ENCODE measurements at regions not wholly inside any gene's neighbourhood (a gene's known extent, or its start where the extent isn't known, plus 50 kb on each side); places are given as distances from the start of the nearest gene placed in this dataset.

DNA sequence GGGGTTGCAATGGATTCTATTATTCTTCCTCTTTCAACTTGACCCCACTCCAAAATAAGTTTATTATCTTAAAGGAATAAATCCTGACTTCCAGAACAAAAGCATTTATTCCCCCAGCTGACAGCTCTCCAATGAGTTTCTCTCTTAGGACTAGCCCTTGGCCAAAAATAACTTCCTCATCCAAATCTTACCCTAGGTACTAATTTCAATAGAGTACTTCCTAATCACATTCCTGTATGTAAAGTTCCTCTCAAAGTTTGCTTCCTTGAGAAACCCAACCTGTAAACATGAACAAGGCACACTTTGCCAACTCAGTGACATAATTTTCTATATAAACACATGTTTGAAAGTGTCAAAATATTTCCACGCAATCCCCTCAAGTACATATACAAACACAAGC, 671.2 kb upstream of the GALNTL6 start:
- Histone ChIP-seq H4K20me1 (replicated peaks; ENCODE audit: control insufficient read depth, extremely low read depth, insufficient read depth, low read length) (no peaks in the 10 kb centered on the region), H2AFZ (ENCODE audit: low read depth, low read length) (no peak overlapping the region), H3K36me3 (ENCODE audit: control insufficient read depth in 2 of 2, extremely low read depth in 1 of 2, insufficient read depth in 2 of 2, low read length in 2 of 2) (no peaks in the 10 kb centered on the region), H3K9ac (replicated peaks; ENCODE audit: extremely low read depth, insufficient read depth, low read length) (no peak overlapping the region), H3K4me3 (replicated peaks in 1 of 3; ENCODE audit: insufficient read depth in 1 of 3, low read depth in 1 of 3, low read length in 3 of 3) (no peak overlapping the region), H3K27me3 (ENCODE audit: control insufficient read depth in 2 of 2, insufficient read depth in 2 of 2, low read length in 2 of 2) (no peaks in the 10 kb centered on the region), H3K4me1 (ENCODE audit: control insufficient read depth, extremely low read depth, insufficient read depth, low read length) (no peaks in the 10 kb centered on the region), H3K79me2 (ENCODE audit: control insufficient read depth, insufficient read depth, low read length) (no peaks in the 10 kb centered on the region), H3K9me3 (replicated peaks; ENCODE audit: control insufficient read depth, insufficient read depth, low read length) (peaks cover 2% of the 10 kb centered on the region), H3K9me1 (replicated peaks; ENCODE audit: control insufficient read depth, extremely low read depth, insufficient read depth, low read length) (no peaks in the 10 kb centered on the region), H3K27ac (ENCODE audit: insufficient read depth, low read depth, low read length) (no peak overlapping the region), H3K4me2 (ENCODE audit: insufficient read depth, low read length) (no peak overlapping the region)
- no peak for TF ChIP-seq POLR2AphosphoS5 (IDR thresholded peaks at IDR 0.05; ENCODE audit: insufficient read depth, low read depth, low read length)
- no peak for TF ChIP-seq MYC (IDR thresholded peaks at IDR 0.05; ENCODE audit: low read depth, low read length)
- TF ChIP-seq GATA2 (IDR thresholded peaks at IDR 0.05; ENCODE audit: insufficient read depth, insufficient read length, low read depth, low read length), result no peak
- no peak for TF ChIP-seq FOS (IDR thresholded peaks at IDR 0.05; ENCODE audit: borderline replicate concordance, insufficient read depth, low read length)
- no peak for TF ChIP-seq JUN (IDR thresholded peaks at IDR 0.05; ENCODE audit: borderline replicate concordance, insufficient read depth, insufficient read length, low read depth)
- TF ChIP-seq, protein P1, sequence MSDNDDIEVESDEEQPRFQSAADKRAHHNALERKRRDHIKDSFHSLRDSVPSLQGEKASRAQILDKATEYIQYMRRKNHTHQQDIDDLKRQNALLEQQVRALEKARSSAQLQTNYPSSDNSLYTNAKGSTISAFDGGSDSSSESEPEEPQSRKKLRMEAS (IDR thresholded peaks at IDR 0.05; ENCODE audit: insufficient read depth, insufficient read length), result no peak
- no peak for TF ChIP-seq POLR2A (IDR thresholded peaks at IDR 0.05; ENCODE audit: low read depth, low read length)
- TF ChIP-seq, protein P2, sequence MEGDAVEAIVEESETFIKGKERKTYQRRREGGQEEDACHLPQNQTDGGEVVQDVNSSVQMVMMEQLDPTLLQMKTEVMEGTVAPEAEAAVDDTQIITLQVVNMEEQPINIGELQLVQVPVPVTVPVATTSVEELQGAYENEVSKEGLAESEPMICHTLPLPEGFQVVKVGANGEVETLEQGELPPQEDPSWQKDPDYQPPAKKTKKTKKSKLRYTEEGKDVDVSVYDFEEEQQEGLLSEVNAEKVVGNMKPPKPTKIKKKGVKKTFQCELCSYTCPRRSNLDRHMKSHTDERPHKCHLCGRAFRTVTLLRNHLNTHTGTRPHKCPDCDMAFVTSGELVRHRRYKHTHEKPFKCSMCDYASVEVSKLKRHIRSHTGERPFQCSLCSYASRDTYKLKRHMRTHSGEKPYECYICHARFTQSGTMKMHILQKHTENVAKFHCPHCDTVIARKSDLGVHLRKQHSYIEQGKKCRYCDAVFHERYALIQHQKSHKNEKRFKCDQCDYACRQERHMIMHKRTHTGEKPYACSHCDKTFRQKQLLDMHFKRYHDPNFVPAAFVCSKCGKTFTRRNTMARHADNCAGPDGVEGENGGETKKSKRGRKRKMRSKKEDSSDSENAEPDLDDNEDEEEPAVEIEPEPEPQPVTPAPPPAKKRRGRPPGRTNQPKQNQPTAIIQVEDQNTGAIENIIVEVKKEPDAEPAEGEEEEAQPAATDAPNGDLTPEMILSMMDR (IDR thresholded peaks at IDR 0.05; ENCODE audit: extremely low read depth in 1 of 2, insufficient read depth in 1 of 2, low read depth in 1 of 2, low read length in 2 of 2), result no peak
- TF ChIP-seq EZH2 (IDR thresholded peaks at IDR 0.05; ENCODE audit: borderline replicate concordance, low read depth, low read length, severe bottlenecking), result no peak
- FAIRE-seq (no peak), DNase-seq (ENCODE audit: low read depth, low spot score) (no peak)
- no TSS peak for BruUV-seq (replicated peaks)
- ChIA-PET CTCF (no interaction called here), POLR2A (no interaction called here)
- dilution Hi-C loops (cut with MboI; ENCODE audit: extremely low pct_ligation_motif_present, low sequenced_read_pairs) (no loop called here), intact Hi-C loops (cut with micrococcal nuclease) (no loop called here)
